SK-N-SH treated with all-trans-retinoic acid at 6 μM for 48 hours (cell line): ENCODE measurements at regions not wholly inside any gene's neighbourhood (a gene's known extent, or its start where the extent isn't known, plus 50 kb on each side); places are given as distances from the start of the nearest gene placed in this dataset.

Experiments used
- ATAC-seq: fragments of 200-7000 bp; cut with Tn5 transposase; 3 replicates; pipeline ENCODE4 v1.9.1; 2020; ENCODE audit warnings: mild to moderate bottlenecking, moderate library complexity
- ARNTL ChIP-seq: fragments of 450-650 bp; formaldehyde crosslinking; IDR thresholded peaks from 2 replicates; pipeline ENCODE4 v1.5.0; 2020; ENCODE audit warnings: low read depth, mild to moderate bottlenecking, moderate library complexity, borderline replicate concordance
- BACH2 ChIP-seq: fragments of 250-450 bp; sonication (Bioruptor Pico); IDR thresholded peaks from 2 replicates; pipeline ENCODE4 v1.9.0; 2021; ENCODE audit warnings: mild to moderate bottlenecking, borderline replicate concordance
- CSDC2 ChIP-seq: fragments of 250-450 bp; sonication (Bioruptor Pico); IDR thresholded peaks from 2 replicates; pipeline ENCODE4 v1.5.0; 2020; ENCODE audit warnings: mild to moderate bottlenecking, moderate library complexity
- ESRRG ChIP-seq: fragments of 250-450 bp; sonication (Bioruptor Pico); IDR thresholded peaks from 2 replicates; pipeline ENCODE4 v1.6.1; 2021; ENCODE audit warnings: mild to moderate bottlenecking
- GLIS3 ChIP-seq: fragments of 250-450 bp; sonication (Bioruptor Pico); IDR thresholded peaks from 2 replicates; pipeline ENCODE4 v1.5.0; 2020; ENCODE audit warnings: mild to moderate bottlenecking, moderate library complexity
- ISL1 ChIP-seq: fragments of 250-450 bp; sonication (Bioruptor Pico); IDR thresholded peaks from 2 replicates; pipeline ENCODE4 v2.1.2; 2022; ENCODE audit warnings: mild to moderate bottlenecking, moderate library complexity
- RARB ChIP-seq: fragments of 250-450 bp; sonication (Bioruptor Pico); IDR thresholded peaks from 2 replicates; pipeline ENCODE4 v1.8.0; 2021; ENCODE audit warnings: mild to moderate bottlenecking, moderate library complexity
- SNAI2 ChIP-seq: fragments of 250-450 bp; sonication (Bioruptor Pico); IDR thresholded peaks from 2 replicates; pipeline ENCODE4 v1.5.0; 2020; ENCODE audit warnings: mild to moderate bottlenecking, moderate library complexity
- TCF4 ChIP-seq: fragments of 250-450 bp; sonication (Bioruptor Pico); IDR thresholded peaks from 2 replicates; pipeline ENCODE4 v1.8.0; 2021; ENCODE audit warnings: mild to moderate bottlenecking, moderate library complexity, borderline replicate concordance
- TOX ChIP-seq: fragments of 250-450 bp; sonication (Bioruptor Pico); IDR thresholded peaks from 2 replicates; pipeline ENCODE4 v1.8.0; 2021; ENCODE audit warnings: mild to moderate bottlenecking, moderate library complexity, borderline replicate concordance
- ZC3H10 ChIP-seq: fragments of 250-450 bp; sonication (Bioruptor Pico); IDR thresholded peaks from 2 replicates; pipeline ENCODE4 v1.5.1; 2021; ENCODE audit warnings: mild to moderate bottlenecking, moderate library complexity
- ZFP3 ChIP-seq: fragments of 250-450 bp; sonication (Bioruptor Pico); IDR thresholded peaks from 2 replicates; pipeline ENCODE4 v1.5.0; 2020; ENCODE audit warnings: mild to moderate bottlenecking, moderate library complexity
- ZNF565 ChIP-seq: fragments of 450-650 bp; formaldehyde crosslinking; conservative IDR thresholded peaks from 2 replicates; pipeline ENCODE4 v1.5.0; 2020; ENCODE audit warnings: low read depth, mild to moderate bottlenecking, moderate library complexity
- ZNF70 ChIP-seq: fragments of 450-650 bp; formaldehyde crosslinking; IDR thresholded peaks from 2 replicates; pipeline ENCODE4 v1.5.0; 2020; ENCODE audit warnings: mild to moderate bottlenecking, moderate library complexity
- ZNF8 ChIP-seq: fragments of 450-650 bp; formaldehyde crosslinking; IDR thresholded peaks from 2 replicates; pipeline ENCODE4 v1.5.0; 2020; ENCODE audit warnings: mild to moderate bottlenecking, moderate library complexity
- TF ChIP-seq, protein P1 (sequence below): fragments of 250-450 bp; sonication (Bioruptor Pico); IDR thresholded peaks from 2 replicates; pipeline ENCODE4 v1.5.1; 2021; ENCODE audit warnings: mild to moderate bottlenecking, moderate library complexity
- TF ChIP-seq, protein P2 (sequence below): fragments of 250-450 bp; sonication (Bioruptor Pico); IDR thresholded peaks from 2 replicates; pipeline ENCODE4 v1.5.0; 2020; ENCODE audit warnings: mild to moderate bottlenecking, moderate library complexity
- TF ChIP-seq, protein P3 (sequence below): fragments of 250-450 bp; sonication (Bioruptor Pico); IDR thresholded peaks from 2 replicates; pipeline ENCODE4 v1.5.1; 2020; ENCODE audit warnings: low read depth, mild to moderate bottlenecking, moderate library complexity
- TF ChIP-seq, protein P4 (sequence below): fragments of 250-450 bp; sonication (Bioruptor Pico); IDR thresholded peaks from 2 replicates; pipeline ENCODE4 v1.8.0; 2021; ENCODE audit warnings: low read depth, mild to moderate bottlenecking, moderate library complexity, borderline replicate concordance

DNA sequence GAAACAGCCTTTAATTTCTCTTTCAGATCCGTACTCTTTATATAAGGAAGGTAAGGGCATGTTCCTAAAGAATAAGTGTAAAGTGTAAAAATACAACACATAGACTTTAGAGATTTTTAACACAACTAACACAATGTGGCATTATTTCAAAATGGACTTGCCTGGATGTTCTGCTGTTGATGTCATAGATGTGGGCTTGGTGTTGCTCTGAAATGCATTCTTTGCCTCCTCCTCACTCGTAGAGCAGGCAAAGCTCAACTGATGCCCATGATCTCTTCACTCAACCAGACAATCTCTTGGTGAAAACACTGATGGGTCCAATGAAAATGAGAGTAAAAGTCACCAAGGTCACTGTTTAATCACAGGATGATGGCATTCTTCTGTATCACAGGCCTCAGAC lies 174.2 kb upstream of the TCERG1L start:
- TF ChIP-seq BACH2 (CRISPR knock-in tag) (no peak), GLIS3 (CRISPR knock-in tag) (no peak), RARB (CRISPR knock-in tag) (no peak), ISL1 (CRISPR knock-in tag) (no peak)
- TF ChIP-seq, protein P1, sequence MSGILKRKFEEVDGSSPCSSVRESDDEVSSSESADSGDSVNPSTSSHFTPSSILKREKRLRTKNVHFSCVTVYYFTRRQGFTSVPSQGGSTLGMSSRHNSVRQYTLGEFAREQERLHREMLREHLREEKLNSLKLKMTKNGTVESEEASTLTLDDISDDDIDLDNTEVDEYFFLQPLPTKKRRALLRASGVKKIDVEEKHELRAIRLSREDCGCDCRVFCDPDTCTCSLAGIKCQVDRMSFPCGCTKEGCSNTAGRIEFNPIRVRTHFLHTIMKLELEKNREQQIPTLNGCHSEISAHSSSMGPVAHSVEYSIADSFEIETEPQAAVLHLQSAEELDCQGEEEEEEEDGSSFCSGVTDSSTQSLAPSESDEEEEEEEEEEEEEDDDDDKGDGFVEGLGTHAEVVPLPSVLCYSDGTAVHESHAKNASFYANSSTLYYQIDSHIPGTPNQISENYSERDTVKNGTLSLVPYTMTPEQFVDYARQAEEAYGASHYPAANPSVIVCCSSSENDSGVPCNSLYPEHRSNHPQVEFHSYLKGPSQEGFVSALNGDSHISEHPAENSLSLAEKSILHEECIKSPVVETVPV (CRISPR knock-in tag): no peak
- TF ChIP-seq, protein P2, sequence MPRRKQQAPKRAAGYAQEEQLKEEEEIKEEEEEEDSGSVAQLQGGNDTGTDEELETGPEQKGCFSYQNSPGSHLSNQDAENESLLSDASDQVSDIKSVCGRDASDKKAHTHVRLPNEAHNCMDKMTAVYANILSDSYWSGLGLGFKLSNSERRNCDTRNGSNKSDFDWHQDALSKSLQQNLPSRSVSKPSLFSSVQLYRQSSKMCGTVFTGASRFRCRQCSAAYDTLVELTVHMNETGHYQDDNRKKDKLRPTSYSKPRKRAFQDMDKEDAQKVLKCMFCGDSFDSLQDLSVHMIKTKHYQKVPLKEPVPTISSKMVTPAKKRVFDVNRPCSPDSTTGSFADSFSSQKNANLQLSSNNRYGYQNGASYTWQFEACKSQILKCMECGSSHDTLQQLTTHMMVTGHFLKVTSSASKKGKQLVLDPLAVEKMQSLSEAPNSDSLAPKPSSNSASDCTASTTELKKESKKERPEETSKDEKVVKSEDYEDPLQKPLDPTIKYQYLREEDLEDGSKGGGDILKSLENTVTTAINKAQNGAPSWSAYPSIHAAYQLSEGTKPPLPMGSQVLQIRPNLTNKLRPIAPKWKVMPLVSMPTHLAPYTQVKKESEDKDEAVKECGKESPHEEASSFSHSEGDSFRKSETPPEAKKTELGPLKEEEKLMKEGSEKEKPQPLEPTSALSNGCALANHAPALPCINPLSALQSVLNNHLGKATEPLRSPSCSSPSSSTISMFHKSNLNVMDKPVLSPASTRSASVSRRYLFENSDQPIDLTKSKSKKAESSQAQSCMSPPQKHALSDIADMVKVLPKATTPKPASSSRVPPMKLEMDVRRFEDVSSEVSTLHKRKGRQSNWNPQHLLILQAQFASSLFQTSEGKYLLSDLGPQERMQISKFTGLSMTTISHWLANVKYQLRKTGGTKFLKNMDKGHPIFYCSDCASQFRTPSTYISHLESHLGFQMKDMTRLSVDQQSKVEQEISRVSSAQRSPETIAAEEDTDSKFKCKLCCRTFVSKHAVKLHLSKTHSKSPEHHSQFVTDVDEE (CRISPR knock-in tag): no peak
- no peak for ATAC-seq

DNA sequence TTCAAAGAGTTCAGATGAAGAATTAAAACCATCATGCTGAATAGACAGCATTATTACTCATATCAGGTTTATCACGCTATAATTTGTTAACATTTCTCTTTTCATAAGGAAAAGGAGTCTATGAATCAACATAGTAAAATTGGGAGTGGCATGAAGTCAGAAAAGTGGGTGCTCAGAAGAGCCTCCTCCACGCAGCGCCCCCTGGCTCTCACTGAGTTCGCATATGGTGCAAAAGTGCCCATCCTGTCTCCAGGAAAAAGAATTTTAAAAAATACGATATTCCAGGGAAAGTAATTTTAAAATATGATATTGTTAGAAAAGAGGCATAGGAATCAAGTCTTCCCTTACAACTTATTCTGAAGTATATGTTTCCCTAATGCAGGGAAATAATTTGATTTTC lies 176.3 kb upstream of the TCERG1L start:
- no peak for ATAC-seq
- TF ChIP-seq, protein P1 (CRISPR knock-in tag): no peak
- TF ChIP-seq BACH2 (CRISPR knock-in tag) (no peak), ZNF70 (no peak), ZNF8 (CRISPR knock-in tag) (no peak), CSDC2 (no peak), ISL1 (CRISPR knock-in tag) (no peak), ARNTL (CRISPR knock-in tag) (no peak), GLIS3 (CRISPR knock-in tag) (no peak), ZNF565 (CRISPR knock-in tag) (no peak)
- TF ChIP-seq, protein P2 (CRISPR knock-in tag): no peak
- TF ChIP-seq, protein P3, sequence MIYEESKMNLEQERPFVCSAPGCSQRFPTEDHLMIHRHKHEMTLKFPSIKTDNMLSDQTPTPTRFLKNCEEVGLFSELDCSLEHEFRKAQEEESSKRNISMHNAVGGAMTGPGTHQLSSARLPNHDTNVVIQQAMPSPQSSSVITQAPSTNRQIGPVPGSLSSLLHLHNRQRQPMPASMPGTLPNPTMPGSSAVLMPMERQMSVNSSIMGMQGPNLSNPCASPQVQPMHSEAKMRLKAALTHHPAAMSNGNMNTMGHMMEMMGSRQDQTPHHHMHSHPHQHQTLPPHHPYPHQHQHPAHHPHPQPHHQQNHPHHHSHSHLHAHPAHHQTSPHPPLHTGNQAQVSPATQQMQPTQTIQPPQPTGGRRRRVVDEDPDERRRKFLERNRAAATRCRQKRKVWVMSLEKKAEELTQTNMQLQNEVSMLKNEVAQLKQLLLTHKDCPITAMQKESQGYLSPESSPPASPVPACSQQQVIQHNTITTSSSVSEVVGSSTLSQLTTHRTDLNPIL: no peak

DNA sequence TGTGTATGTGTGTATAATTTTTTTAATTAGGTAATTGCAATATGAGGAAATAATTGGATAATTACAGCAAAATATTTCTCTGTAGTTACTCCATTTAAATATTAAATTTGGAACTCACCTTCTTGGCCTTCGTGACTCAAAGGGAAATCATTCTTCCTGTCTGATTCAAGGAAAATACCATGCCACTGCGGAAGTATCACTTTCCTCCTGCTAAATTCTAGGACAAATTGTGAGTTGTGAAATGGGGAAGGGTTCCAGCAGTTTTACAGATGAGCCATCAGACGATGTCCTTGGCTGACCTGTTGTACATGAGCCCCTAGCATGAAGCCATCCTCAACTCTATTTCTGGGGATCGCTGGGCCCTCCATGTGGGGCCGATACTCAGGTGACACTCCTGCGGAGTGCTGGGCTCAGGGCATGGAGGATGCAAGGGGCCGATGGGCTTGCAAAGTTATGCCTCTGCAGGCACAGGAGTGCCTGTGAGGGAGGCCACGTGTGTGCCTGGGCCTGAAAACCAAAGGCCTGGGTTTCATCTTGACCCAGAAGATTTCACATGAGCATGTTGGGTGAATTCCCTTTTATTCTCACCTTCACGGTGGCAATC lies 179.6 kb upstream of the TCERG1L start:
- no peak for ATAC-seq
- TF ChIP-seq ZC3H10 (CRISPR knock-in tag) (no peak), RARB (CRISPR knock-in tag) (no peak), SNAI2 (CRISPR knock-in tag) (no peak), TCF4 (no peak), BACH2 (CRISPR knock-in tag) (no peak), TOX (no peak), ARNTL (CRISPR knock-in tag) (no peak), ZNF70 (no peak), ZFP3 (CRISPR knock-in tag) (no peak), ESRRG (no peak)
- TF ChIP-seq, protein P3: no peak
- TF ChIP-seq, protein P4, sequence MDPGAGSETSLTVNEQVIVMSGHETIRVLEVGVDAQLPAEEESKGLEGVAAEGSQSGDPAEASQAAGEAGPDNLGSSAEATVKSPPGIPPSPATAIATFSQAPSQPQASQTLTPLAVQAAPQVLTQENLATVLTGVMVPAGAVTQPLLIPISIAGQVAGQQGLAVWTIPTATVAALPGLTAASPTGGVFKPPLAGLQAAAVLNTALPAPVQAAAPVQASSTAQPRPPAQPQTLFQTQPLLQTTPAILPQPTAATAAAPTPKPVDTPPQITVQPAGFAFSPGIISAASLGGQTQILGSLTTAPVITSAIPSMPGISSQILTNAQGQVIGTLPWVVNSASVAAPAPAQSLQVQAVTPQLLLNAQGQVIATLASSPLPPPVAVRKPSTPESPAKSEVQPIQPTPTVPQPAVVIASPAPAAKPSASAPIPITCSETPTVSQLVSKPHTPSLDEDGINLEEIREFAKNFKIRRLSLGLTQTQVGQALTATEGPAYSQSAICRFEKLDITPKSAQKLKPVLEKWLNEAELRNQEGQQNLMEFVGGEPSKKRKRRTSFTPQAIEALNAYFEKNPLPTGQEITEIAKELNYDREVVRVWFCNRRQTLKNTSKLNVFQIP (CRISPR knock-in tag): no peak
- TF ChIP-seq, protein P1 (CRISPR knock-in tag): no peak
